ENCODE measurements at regions not wholly inside any gene's neighbourhood (a gene's known extent, or its start where the extent isn't known, plus 50 kb on each side); places are given as distances from the start of the nearest gene placed in this dataset.

- no peaks in the 10 kb centered on the region for H3K27me3 ChIP-seq (ENCODE audit: insufficient read depth, poor library complexity, severe bottlenecking)
- H3K4me3 ChIP-seq (replicated peaks; ENCODE audit: insufficient read depth, low read length): no peak overlapping the region
- no peak overlapping the region for H3K27ac ChIP-seq (replicated peaks)
- TF ChIP-seq SPI1 (IDR thresholded peaks at IDR 0.05; ENCODE audit: borderline replicate concordance, low read depth): no peak
- no peak for TF ChIP-seq GABPA (IDR thresholded peaks at IDR 0.05; ENCODE audit: low read depth)
- no peak for TF ChIP-seq POLR2AphosphoS5 (IDR thresholded peaks at IDR 0.05; ENCODE audit: low read depth)
- TF ChIP-seq CTCF (IDR thresholded peaks at IDR 0.05; ENCODE audit: insufficient read depth, low read length): no peak
- TF ChIP-seq REST (IDR thresholded peaks at IDR 0.05; ENCODE audit: insufficient replicate concordance, low read depth): no peak
- DNase-seq (ENCODE audit: low read depth in 1 of 2, low spot score in 1 of 2): no peak
Measured at GRCh38 chr19:28309070-28309469, 903.9 kb downstream of the UQCRFS1 start.

GRCh38 chr19:28307963-28308362, 905.0 kb downstream of the UQCRFS1 start:
- no peak for TF ChIP-seq REST (IDR thresholded peaks at IDR 0.05; ENCODE audit: insufficient replicate concordance, low read depth)
- TF ChIP-seq GABPA (IDR thresholded peaks at IDR 0.05; ENCODE audit: low read depth): no peak
- TF ChIP-seq SPI1 (IDR thresholded peaks at IDR 0.05; ENCODE audit: borderline replicate concordance, low read depth): no peak
- no peak for TF ChIP-seq POLR2AphosphoS5 (IDR thresholded peaks at IDR 0.05; ENCODE audit: low read depth)
- TF ChIP-seq CTCF (IDR thresholded peaks at IDR 0.05; ENCODE audit: insufficient read depth, low read length): no peak
- no peak overlapping the region for H3K4me3 ChIP-seq (replicated peaks; ENCODE audit: insufficient read depth, low read length)

GRCh38 chr19:28307487-28307886, 905.5 kb downstream of the UQCRFS1 start:
- H3K27ac ChIP-seq (replicated peaks): no peak overlapping the region

More at GRCh38 chr19:28307963-28308362, 905.0 kb downstream of the UQCRFS1 start:
- no peaks in the 10 kb centered on the region for H3K27me3 ChIP-seq (ENCODE audit: insufficient read depth, poor library complexity, severe bottlenecking)
- H3K27ac ChIP-seq (replicated peaks): no peak overlapping the region
- no peak for DNase-seq (ENCODE audit: low read depth in 1 of 2, low spot score in 1 of 2)

More at GRCh38 chr19:28307487-28307886, 905.5 kb downstream of the UQCRFS1 start:
- TF ChIP-seq CTCF (IDR thresholded peaks at IDR 0.05; ENCODE audit: insufficient read depth, low read length) (no peak), POLR2AphosphoS5 (IDR thresholded peaks at IDR 0.05; ENCODE audit: low read depth) (no peak), GABPA (IDR thresholded peaks at IDR 0.05; ENCODE audit: low read depth) (no peak), SPI1 (IDR thresholded peaks at IDR 0.05; ENCODE audit: borderline replicate concordance, low read depth) (no peak), REST (IDR thresholded peaks at IDR 0.05; ENCODE audit: insufficient replicate concordance, low read depth) (no peak)
- DNase-seq (ENCODE audit: low read depth in 1 of 2, low spot score in 1 of 2): no peak
- Histone ChIP-seq H3K4me3 (replicated peaks; ENCODE audit: insufficient read depth, low read length) (no peak overlapping the region), H3K27me3 (ENCODE audit: insufficient read depth, poor library complexity, severe bottlenecking) (no peaks in the 10 kb centered on the region)
